ENCODE measurements at regions not wholly inside any gene's neighbourhood (a gene's known extent, or its start where the extent isn't known, plus 50 kb on each side); places are given as distances from the start of the nearest gene placed in this dataset.
"Not testable (repeated sequence)": the region's sequence is repeated elsewhere in the genome, so short reads cannot be mapped to it uniquely, and the experiment has no call there.

DNA sequence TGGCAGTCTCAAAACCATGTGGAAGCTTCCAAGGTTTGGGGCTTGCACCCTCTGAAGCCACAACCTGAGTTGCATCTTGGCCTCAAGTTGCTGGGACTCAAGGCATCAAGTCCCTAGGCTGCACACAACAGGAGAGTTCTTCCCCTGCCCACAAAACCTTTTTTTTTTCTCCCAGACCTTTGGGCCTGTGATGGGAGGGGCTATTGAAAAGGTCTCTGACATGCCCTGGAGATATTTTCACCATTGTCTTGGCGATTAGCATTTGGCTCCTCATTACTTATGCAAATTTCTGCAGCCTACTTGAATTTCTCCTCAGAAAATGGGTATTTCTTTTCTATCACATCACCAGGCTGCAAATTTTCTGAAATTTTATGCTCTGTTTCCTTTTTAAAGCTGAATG, 349.5 kb upstream of the EDA2R start:
- Mint-ChIP-seq H3K4me3 (no peak overlapping the region), H3K9me3 (peaks cover 2% of the 10 kb centered on the region), H3K36me3 (ENCODE audit: low read depth) (no peaks in the 10 kb centered on the region), H3K27me3 (no peaks in the 10 kb centered on the region), H3K27ac (no peak overlapping the region), H3K4me1 (no peaks in the 10 kb centered on the region)
- DNase-seq: no peak
- CTCF ChIA-PET: no interaction called here
- POLR2A ChIA-PET: no interaction called here

DNA sequence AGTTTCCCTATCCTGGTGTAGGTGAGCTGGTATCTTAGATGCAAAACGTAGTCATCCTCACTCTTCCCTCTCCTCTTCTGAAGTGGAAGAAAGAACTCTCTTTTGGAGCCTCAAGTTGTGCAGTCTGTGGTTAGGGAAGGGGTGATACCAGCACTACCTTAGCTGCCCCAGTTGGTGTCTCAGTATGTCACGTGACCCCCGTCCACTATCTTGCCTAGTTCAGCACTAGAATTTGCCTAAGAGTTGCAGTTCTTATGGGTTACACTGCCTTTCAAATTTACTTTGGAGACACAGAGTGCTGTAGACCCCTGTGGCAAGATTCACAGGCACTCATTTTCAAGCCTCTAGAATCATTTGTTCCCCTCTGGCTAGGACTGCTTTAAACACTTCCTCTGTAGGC, 322.8 kb upstream of the EDA2R start:
- H3K4me3 Mint-ChIP-seq: no peak overlapping the region
- H3K27me3 Mint-ChIP-seq: no peaks in the 10 kb centered on the region
- H3K4me1 Mint-ChIP-seq: no peaks in the 10 kb centered on the region
- ChIA-PET CTCF (no interaction called here), POLR2A (no interaction called here)
- peaks cover 2% of the 10 kb centered on the region for H3K9me3 Mint-ChIP-seq
- H3K27ac Mint-ChIP-seq: no peak overlapping the region
- DNase-seq: no peak
- H3K36me3 Mint-ChIP-seq (ENCODE audit: low read depth): no peaks in the 10 kb centered on the region

DNA sequence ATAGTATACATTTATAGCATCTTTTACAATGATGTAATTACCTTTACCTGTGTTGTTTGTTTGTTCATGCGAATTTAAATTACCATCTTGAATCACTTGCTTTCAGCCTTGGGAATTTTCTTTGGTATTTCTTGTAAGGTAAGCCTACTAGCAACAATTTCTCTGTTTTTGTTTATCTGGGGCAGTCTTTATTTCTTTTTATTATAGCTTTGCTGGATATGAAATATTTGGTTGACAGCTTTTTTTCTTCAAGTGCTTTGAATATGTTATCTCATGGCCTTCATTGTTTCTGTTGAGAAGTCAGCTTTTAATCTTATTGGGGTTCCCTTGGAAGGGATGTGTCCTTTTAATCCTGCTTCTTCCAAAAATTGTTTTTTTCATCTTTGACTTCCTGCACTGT, 292.8 kb upstream of the EDA2R start:
- Mint-ChIP-seq H3K36me3 (ENCODE audit: low read depth) (no peaks in the 10 kb centered on the region), H3K4me1 (no peaks in the 10 kb centered on the region), H3K27ac (no peak overlapping the region), H3K9me3 (no peaks in the 10 kb centered on the region), H3K4me3 (no peak overlapping the region), H3K27me3 (no peaks in the 10 kb centered on the region)
- CTCF ChIA-PET: no interaction called here
- no peak for DNase-seq
- POLR2A ChIA-PET: no interaction called here

GRCh38 chrX:66930516-66930915, 291.6 kb upstream of the EDA2R start:
- POLR2A ChIA-PET; DNase-seq; H3K9me3 Mint-ChIP-seq; H3K27ac Mint-ChIP-seq; H3K27me3 Mint-ChIP-seq; H3K36me3 Mint-ChIP-seq (ENCODE audit: low read depth); H3K4me1 Mint-ChIP-seq; CTCF ChIA-PET; H3K4me3 Mint-ChIP-seq: not testable (repeated sequence)

- H3K36me3 Mint-ChIP-seq (ENCODE audit: low read depth): no peaks in the 10 kb centered on the region
- POLR2A ChIA-PET: no interaction called here
Measured at GRCh38 chrX:66920296-66920695, 281.4 kb upstream of the EDA2R start.

GRCh38 chrX:66919280-66919832, 280.5 kb upstream of the EDA2R start:
- no peak overlapping the region for H3K27ac Mint-ChIP-seq
- DNase-seq: no peak
- no peak overlapping the region for H3K4me3 Mint-ChIP-seq
- no peaks in the 10 kb centered on the region for H3K27me3 Mint-ChIP-seq
- H3K36me3 Mint-ChIP-seq (ENCODE audit: low read depth): no peaks in the 10 kb centered on the region
- no peaks in the 10 kb centered on the region for H3K9me3 Mint-ChIP-seq
- ChIA-PET POLR2A (no interaction called here), CTCF (no interaction called here)
- H3K4me1 Mint-ChIP-seq: no peaks in the 10 kb centered on the region

More at GRCh38 chrX:66920296-66920695, 281.4 kb upstream of the EDA2R start:
- CTCF ChIA-PET: no interaction called here
- Mint-ChIP-seq H3K4me3 (no peak overlapping the region), H3K27me3 (no peaks in the 10 kb centered on the region), H3K4me1 (no peaks in the 10 kb centered on the region), H3K27ac (no peak overlapping the region), H3K9me3 (no peaks in the 10 kb centered on the region)
- DNase-seq: no peak

- H3K4me3 Mint-ChIP-seq: no peak overlapping the region
- no peaks in the 10 kb centered on the region for H3K36me3 Mint-ChIP-seq (ENCODE audit: low read depth)
- no peak overlapping the region for H3K27ac Mint-ChIP-seq
- H3K27me3 Mint-ChIP-seq: no peaks in the 10 kb centered on the region
- H3K4me1 Mint-ChIP-seq: no peaks in the 10 kb centered on the region
- ChIA-PET CTCF (no interaction called here), POLR2A (no interaction called here)
- DNase-seq: no peak
- H3K9me3 Mint-ChIP-seq: no peaks in the 10 kb centered on the region
Measured at GRCh38 chrX:66918511-66918910, 279.6 kb upstream of the EDA2R start.

DNA sequence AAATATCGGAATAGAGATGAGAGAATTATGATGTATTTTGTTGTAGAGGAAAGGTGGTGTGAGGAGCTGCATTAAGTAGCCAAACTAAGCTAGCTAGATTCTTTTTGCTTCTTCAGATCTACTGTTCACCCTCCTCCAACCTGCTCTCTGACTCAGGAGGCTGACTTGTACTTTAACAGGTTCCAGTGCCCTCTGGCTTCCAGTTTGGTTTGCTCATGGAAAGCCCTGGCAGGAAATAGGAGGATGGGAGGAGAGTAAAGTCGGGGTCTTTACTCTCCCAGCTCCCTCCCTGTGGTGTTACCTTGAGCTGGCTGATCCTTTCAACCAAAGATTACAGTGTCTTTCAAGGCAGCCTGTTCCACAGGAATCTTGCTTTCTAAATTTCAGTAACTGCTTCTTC, 277.0 kb upstream of the EDA2R start:
- Mint-ChIP-seq H3K9me3 (no peaks in the 10 kb centered on the region), H3K4me3 (no peak overlapping the region), H3K27me3 (no peaks in the 10 kb centered on the region), H3K4me1 (no peaks in the 10 kb centered on the region), H3K36me3 (ENCODE audit: low read depth) (no peaks in the 10 kb centered on the region), H3K27ac (no peak overlapping the region)
- ChIA-PET POLR2A (no interaction called here), CTCF (no interaction called here)
- no peak for DNase-seq

DNA sequence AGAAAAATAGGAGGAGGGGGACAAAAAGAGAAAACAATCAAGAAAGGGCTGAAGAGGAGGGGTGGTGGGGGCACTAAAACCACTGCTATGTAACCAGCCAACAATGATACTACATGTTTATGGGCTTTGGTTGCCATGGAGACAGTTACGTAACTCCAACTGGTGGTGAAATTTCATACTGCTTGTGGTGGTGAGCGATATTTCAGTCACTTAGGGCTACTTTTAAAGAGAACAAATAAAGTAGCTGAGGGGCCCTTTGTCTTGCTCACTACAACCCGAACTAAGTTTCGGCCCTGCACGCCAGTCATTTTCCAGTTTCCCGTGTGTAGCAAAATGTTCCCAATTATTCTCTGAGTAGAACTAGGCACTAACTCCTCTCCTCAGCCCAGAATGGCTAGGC, 275.2 kb upstream of the EDA2R start:
- Mint-ChIP-seq H3K36me3 (ENCODE audit: low read depth) (no peaks in the 10 kb centered on the region), H3K9me3 (no peaks in the 10 kb centered on the region), H3K27ac (no peak overlapping the region), H3K4me3 (no peak overlapping the region), H3K4me1 (no peaks in the 10 kb centered on the region), H3K27me3 (no peaks in the 10 kb centered on the region)
- CTCF ChIA-PET: no interaction called here
- no peak for DNase-seq
- POLR2A ChIA-PET: no interaction called here

DNA sequence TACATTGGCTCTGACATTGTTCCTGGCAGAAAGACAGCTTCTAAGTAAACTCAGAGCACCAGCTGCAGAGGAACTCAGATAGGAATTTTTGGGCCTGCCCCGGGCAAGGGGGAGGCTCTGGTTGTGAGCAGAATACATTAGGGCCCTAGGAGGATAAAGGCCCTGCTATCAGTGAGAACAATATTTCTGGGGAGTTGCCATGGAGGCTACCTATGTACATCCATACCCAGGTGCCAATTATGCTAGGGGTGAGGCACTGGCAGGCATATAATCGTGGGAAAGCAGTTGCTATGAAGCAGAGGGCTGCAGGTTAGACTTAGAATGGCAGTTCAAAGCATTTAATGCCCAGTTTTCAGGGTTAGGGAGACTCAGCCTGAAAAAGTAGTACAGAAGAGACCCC, 273.5 kb upstream of the EDA2R start:
- no peaks in the 10 kb centered on the region for H3K36me3 Mint-ChIP-seq (ENCODE audit: low read depth)
- no peak overlapping the region for H3K27ac Mint-ChIP-seq
- CTCF ChIA-PET: no interaction called here
- H3K9me3 Mint-ChIP-seq: no peaks in the 10 kb centered on the region
- DNase-seq: no peak
- H3K4me3 Mint-ChIP-seq: no peak overlapping the region
- no peaks in the 10 kb centered on the region for H3K27me3 Mint-ChIP-seq
- POLR2A ChIA-PET: no interaction called here
- no peaks in the 10 kb centered on the region for H3K4me1 Mint-ChIP-seq

GRCh38 chrX:66902081-66902480, 263.2 kb upstream of the EDA2R start:
- H3K36me3 Mint-ChIP-seq (ENCODE audit: low read depth): no peaks in the 10 kb centered on the region
- H3K27ac Mint-ChIP-seq: no peak overlapping the region
- H3K9me3 Mint-ChIP-seq: no peaks in the 10 kb centered on the region
- H3K4me3 Mint-ChIP-seq: no peak overlapping the region
- H3K27me3 Mint-ChIP-seq: no peaks in the 10 kb centered on the region
- no peak for DNase-seq
- POLR2A ChIA-PET: no interaction called here
- H3K4me1 Mint-ChIP-seq: no peaks in the 10 kb centered on the region
- CTCF ChIA-PET: no interaction called here

DNA sequence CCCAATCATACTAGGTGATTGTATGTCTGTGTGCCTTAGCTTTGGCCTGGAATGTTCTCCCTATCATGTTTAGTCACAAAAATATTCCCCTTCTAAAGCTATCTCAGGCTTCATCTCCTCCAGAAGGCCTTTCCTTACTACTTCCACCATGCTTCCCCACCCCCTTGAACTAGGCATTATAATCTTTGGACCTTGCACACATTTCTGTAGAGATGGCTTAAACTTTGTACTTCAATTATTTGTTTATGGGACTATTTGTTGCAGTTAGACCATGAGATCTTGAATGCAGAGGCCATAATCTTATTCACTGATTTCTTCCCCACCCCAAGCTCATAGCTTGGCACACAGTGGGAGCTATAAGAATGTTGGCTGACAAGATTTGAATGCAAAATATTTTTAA, 262.0 kb upstream of the EDA2R start:
- H3K9me3 Mint-ChIP-seq: no peaks in the 10 kb centered on the region
- ChIA-PET POLR2A (no interaction called here), CTCF (no interaction called here)
- no peak overlapping the region for H3K27ac Mint-ChIP-seq
- H3K36me3 Mint-ChIP-seq (ENCODE audit: low read depth): no peaks in the 10 kb centered on the region
- H3K4me3 Mint-ChIP-seq: no peak overlapping the region
- DNase-seq: no peak
- H3K4me1 Mint-ChIP-seq: no peaks in the 10 kb centered on the region
- no peaks in the 10 kb centered on the region for H3K27me3 Mint-ChIP-seq

DNA sequence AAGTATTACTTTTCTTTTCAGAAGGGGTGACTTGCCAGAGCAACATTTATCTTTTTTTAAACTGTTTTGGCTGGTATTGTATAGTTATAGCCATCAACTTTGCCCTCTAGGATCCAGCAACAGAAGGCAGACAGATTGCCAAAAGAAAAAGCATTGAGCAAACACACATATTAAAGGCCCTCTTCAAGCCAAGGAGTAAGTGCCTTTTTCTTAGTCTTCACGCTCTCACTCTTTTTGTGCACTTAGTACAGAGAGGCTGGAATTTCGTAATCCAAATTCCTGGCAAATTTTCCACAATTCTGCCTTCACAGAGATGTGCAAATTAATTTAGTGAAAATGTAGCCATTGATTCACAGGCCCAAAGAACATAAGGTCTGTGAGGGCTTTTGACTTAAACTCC, 253.1 kb upstream of the EDA2R start:
- Mint-ChIP-seq H3K4me3 (no peak overlapping the region), H3K4me1 (no peaks in the 10 kb centered on the region), H3K36me3 (ENCODE audit: low read depth) (no peaks in the 10 kb centered on the region), H3K27me3 (no peaks in the 10 kb centered on the region), H3K9me3 (no peaks in the 10 kb centered on the region), H3K27ac (no peak overlapping the region)
- no peak for DNase-seq
- POLR2A ChIA-PET: no interaction called here
- CTCF ChIA-PET: no interaction called here

- H3K27me3 Mint-ChIP-seq: no peaks in the 10 kb centered on the region
- DNase-seq: no peak
- ChIA-PET POLR2A (no interaction called here), CTCF (no interaction called here)
- H3K4me1 Mint-ChIP-seq: no peaks in the 10 kb centered on the region
- no peak overlapping the region for H3K27ac Mint-ChIP-seq
- no peak overlapping the region for H3K4me3 Mint-ChIP-seq
- H3K36me3 Mint-ChIP-seq (ENCODE audit: low read depth): no peaks in the 10 kb centered on the region
- H3K9me3 Mint-ChIP-seq: no peaks in the 10 kb centered on the region
Measured at GRCh38 chrX:66889418-66889817, 250.5 kb upstream of the EDA2R start.

- ChIA-PET CTCF (no interaction called here), POLR2A (no interaction called here)
- DNase-seq: no peak
- H3K9me3 Mint-ChIP-seq: peaks cover 2% of the 10 kb centered on the region
- no peaks in the 10 kb centered on the region for H3K36me3 Mint-ChIP-seq (ENCODE audit: low read depth)
- no peaks in the 10 kb centered on the region for H3K4me1 Mint-ChIP-seq
- H3K27ac Mint-ChIP-seq: no peak overlapping the region
- no peak overlapping the region for H3K4me3 Mint-ChIP-seq
- no peaks in the 10 kb centered on the region for H3K27me3 Mint-ChIP-seq
Measured at GRCh38 chrX:66882101-66882500, 243.2 kb upstream of the EDA2R start.
